ENCODE measurements at regions not wholly inside any gene's neighbourhood (a gene's known extent, or its start where the extent isn't known, plus 50 kb on each side); places are given as distances from the start of the nearest gene placed in this dataset.
A peak's percentile ranks its signal among the peaks of the same experiment; 100 is the strongest.

DNA sequence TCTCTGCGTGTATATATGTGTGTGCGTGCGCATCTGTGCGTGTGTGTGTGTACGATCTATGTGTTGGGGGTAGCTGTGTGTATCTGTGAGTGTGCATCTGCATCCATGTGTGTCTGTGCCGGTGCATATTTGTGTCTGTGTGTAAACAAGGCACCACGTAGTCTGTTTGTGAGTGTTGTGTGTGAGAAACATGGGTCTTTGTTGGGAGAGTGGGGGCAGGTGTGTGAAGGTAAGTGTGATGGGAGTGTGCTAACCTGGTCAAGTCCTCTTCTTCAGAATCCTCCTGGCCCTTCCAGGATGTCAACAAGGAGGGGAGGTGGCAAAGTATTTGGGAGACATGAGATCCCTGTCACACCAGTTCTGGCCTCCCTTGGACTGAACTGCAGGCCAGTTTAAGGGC lies 87.2 kb downstream of the HIF1AN start:
- Histone ChIP-seq H3K4me3 (ENCODE audit: low read length) (no peak overlapping the region), H3K27me3 (ENCODE audit: control insufficient read depth, insufficient read depth, low read length, poor library complexity, severe bottlenecking) (peaks cover 34% of the 10 kb centered on the region), H3K4me1 (ENCODE audit: control insufficient read depth, insufficient read depth, low read length) (peaks cover 3% of the 10 kb centered on the region), H3K27ac (ENCODE audit: low read depth, low read length) (no peak overlapping the region), H3K9ac (ENCODE audit: extremely low read depth, low read length, poor library complexity, severe bottlenecking) (no peak overlapping the region), H3K9me3 (ENCODE audit: control insufficient read depth, low read length) (no peaks in the 10 kb centered on the region), H3K36me3 (ENCODE audit: control insufficient read depth, insufficient read depth, low read length) (no peaks in the 10 kb centered on the region)
- Mint-ChIP-seq H3K27me3 (ENCODE audit: insufficient read depth) (peaks cover 51% of the 10 kb centered on the region), H3K4me1 (peaks cover 15% of the 10 kb centered on the region), H3K27ac (no peak overlapping the region), H3K36me3 (ENCODE audit: low read depth) (no peaks in the 10 kb centered on the region), H3K9me3 (no peaks in the 10 kb centered on the region), H3K4me3 (no peak overlapping the region)
- WGBS, 2 experiments (ENCODE audit: insufficient coverage in 1 of 2, insufficient read length in 1 of 2), result 94% methylated on average over 7 of the region's 7 CpGs; no CpG with 5 or more reads in 1 of the 2 experiments
- TF ChIP-seq, protein P1, sequence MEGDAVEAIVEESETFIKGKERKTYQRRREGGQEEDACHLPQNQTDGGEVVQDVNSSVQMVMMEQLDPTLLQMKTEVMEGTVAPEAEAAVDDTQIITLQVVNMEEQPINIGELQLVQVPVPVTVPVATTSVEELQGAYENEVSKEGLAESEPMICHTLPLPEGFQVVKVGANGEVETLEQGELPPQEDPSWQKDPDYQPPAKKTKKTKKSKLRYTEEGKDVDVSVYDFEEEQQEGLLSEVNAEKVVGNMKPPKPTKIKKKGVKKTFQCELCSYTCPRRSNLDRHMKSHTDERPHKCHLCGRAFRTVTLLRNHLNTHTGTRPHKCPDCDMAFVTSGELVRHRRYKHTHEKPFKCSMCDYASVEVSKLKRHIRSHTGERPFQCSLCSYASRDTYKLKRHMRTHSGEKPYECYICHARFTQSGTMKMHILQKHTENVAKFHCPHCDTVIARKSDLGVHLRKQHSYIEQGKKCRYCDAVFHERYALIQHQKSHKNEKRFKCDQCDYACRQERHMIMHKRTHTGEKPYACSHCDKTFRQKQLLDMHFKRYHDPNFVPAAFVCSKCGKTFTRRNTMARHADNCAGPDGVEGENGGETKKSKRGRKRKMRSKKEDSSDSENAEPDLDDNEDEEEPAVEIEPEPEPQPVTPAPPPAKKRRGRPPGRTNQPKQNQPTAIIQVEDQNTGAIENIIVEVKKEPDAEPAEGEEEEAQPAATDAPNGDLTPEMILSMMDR (conservative IDR thresholded peaks at IDR 0.05), result no peak
- peak; percentile 13 for DNase-seq

DNA sequence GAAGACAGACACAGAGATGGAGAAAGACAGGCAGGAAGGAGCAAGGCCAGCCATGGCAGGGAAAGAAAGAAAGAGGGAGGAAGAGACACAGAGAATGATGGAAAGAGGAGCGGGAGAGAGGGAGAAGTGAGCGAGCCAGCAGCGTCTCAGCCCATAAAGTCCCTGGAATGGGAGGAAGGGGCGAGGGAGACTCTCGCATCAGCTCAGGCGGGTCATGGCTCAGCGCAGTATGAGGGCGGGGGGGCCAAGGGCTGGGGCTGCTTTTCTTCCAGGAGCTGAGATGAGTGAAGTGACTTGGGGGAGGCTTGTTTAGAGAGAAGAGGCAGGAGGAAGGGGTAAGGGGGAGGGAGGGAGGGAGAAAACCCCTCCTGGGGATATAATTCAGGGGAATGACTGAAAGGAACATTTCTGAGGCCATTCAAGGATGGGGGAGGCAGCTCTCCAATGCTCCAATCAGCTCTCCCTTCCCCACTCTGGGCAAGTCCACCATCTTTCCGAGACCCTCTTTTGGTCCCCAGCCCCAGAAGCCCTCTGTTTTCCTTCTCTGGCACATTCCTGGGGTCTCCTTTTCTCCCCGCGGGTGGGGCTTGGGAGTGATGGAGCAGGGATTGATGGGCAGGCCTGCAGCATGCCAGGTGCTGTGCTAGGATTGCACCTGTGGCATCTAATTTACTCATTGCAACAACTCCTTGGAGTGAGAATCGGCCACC lies 87.9 kb downstream of the HIF1AN start:
- peaks cover 3% of the 10 kb centered on the region for H3K4me1 ChIP-seq (ENCODE audit: control insufficient read depth, insufficient read depth, low read length)
- no peaks in the 10 kb centered on the region for H3K9me3 ChIP-seq (ENCODE audit: control insufficient read depth, low read length)
- no peaks in the 10 kb centered on the region for H3K36me3 ChIP-seq (ENCODE audit: control insufficient read depth, insufficient read depth, low read length)
- Mint-ChIP-seq H3K4me1 (peaks cover 15% of the 10 kb centered on the region), H3K27ac (no peak overlapping the region), H3K4me3 (no peak overlapping the region), H3K36me3 (ENCODE audit: low read depth) (no peaks in the 10 kb centered on the region), H3K9me3 (no peaks in the 10 kb centered on the region), H3K27me3 (ENCODE audit: insufficient read depth) (peaks cover 47% of the 10 kb centered on the region)
- no peak overlapping the region for H3K27ac ChIP-seq (ENCODE audit: low read depth, low read length)
- peak; percentile 47 for DNase-seq
- H3K4me3 ChIP-seq (ENCODE audit: low read length), result no peak overlapping the region
- H3K27me3 ChIP-seq (ENCODE audit: control insufficient read depth, insufficient read depth, low read length, poor library complexity, severe bottlenecking), result peaks cover 29% of the 10 kb centered on the region
- H3K9ac ChIP-seq (ENCODE audit: extremely low read depth, low read length, poor library complexity, severe bottlenecking), result no peak overlapping the region
- TF ChIP-seq, protein P1 (conservative IDR thresholded peaks at IDR 0.05), result no peak
- WGBS, 2 experiments (ENCODE audit: insufficient coverage in 1 of 2, insufficient read length in 1 of 2), result 86 to 90% methylated on average over 8 to 12 of the region's 12 CpGs

DNA sequence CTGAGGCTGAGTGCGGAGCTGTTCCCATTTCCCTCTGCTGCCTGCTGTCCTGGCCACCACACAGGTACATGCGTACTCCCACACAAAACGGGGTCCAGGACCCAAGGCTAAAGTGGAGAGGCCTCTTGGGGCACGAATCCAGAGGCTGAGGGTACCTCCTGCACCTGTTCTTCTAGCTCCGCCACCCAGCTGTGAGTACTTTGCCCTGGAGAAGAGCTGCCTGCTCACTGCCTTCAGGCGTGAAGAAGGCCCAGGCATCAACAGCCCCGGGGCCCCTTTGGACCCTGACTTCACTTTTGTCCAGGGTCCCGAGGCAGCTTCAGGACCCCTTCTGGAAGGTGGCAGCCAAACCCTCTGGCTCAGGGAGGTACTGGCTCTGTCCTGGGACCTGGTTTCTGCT lies 88.6 kb downstream of the HIF1AN start:
- Mint-ChIP-seq H3K4me3 (no peak overlapping the region), H3K27ac (no peak overlapping the region), H3K36me3 (ENCODE audit: low read depth) (no peaks in the 10 kb centered on the region), H3K27me3 (ENCODE audit: insufficient read depth) (peaks cover 41% of the 10 kb centered on the region), H3K9me3 (no peaks in the 10 kb centered on the region), H3K4me1 (peaks cover 15% of the 10 kb centered on the region)
- 82 to 90% methylated on average over 3 to 8 of the region's 8 CpGs for WGBS, 2 experiments (ENCODE audit: insufficient coverage in 1 of 2, insufficient read length in 1 of 2)
- Histone ChIP-seq H3K36me3 (ENCODE audit: control insufficient read depth, insufficient read depth, low read length) (no peaks in the 10 kb centered on the region), H3K4me3 (ENCODE audit: low read length) (no peak overlapping the region), H3K4me1 (ENCODE audit: control insufficient read depth, insufficient read depth, low read length) (peaks cover 3% of the 10 kb centered on the region), H3K27ac (ENCODE audit: low read depth, low read length) (no peak overlapping the region), H3K27me3 (ENCODE audit: control insufficient read depth, insufficient read depth, low read length, poor library complexity, severe bottlenecking) (peaks cover 22% of the 10 kb centered on the region), H3K9me3 (ENCODE audit: control insufficient read depth, low read length) (no peaks in the 10 kb centered on the region), H3K9ac (ENCODE audit: extremely low read depth, low read length, poor library complexity, severe bottlenecking) (no peak overlapping the region)
- TF ChIP-seq, protein P1 (conservative IDR thresholded peaks at IDR 0.05), result no peak
- no peak for DNase-seq

All from endodermal cell (in vitro differentiated cells).